ENCODE measurements at regions not wholly inside any gene's neighbourhood (a gene's known extent, or its start where the extent isn't known, plus 50 kb on each side); places are given as distances from the start of the nearest gene placed in this dataset.

GRCh38 chr2:136375017-136375901, 257.3 kb upstream of the CXCR4 start:
- no peaks in the 10 kb centered on the region for H3K36me3 ChIP-seq
- H3K4me3 ChIP-seq: no peak overlapping the region
- ATAC-seq (no peak), FAIRE-seq (no peak), DNase-seq (no peak)
- H3K27ac ChIP-seq: no peak overlapping the region
- no peaks in the 10 kb centered on the region for H3K9me3 ChIP-seq
- WGBS, 2 donors: 85 to 86% methylated on average over 5 of the region's 5 CpGs
- H3K27me3 ChIP-seq: no peaks in the 10 kb centered on the region
- H3K4me1 ChIP-seq: no peaks in the 10 kb centered on the region
- intact Hi-C loops (cut with DNase I): loop anchor here in 1 of 3 donors (10.0 kb wide), 1 partner anchor 460 kb away; no protein-coding TSS in a partner anchor
- no peak for TF ChIP-seq CTCF (IDR thresholded peaks at IDR 0.05)

- Histone ChIP-seq H3K27me3 (no peaks in the 10 kb centered on the region), H3K4me3 (no peak overlapping the region), H3K9me3 (no peaks in the 10 kb centered on the region), H3K27ac (no peak overlapping the region), H3K4me1 (no peaks in the 10 kb centered on the region), H3K36me3 (no peaks in the 10 kb centered on the region)
- ATAC-seq (no peak), FAIRE-seq (no peak), DNase-seq (no peak)
- intact Hi-C loops (cut with DNase I): loop anchor here in 1 of 3 donors (10.0 kb wide), 1 partner anchor 459 kb away; no protein-coding TSS in a partner anchor
- no peak for TF ChIP-seq CTCF (IDR thresholded peaks at IDR 0.05)
Observed at GRCh38 chr2:136373841-136374240, 255.9 kb upstream of the CXCR4 start.

GRCh38 chr2:136373029-136373428, 255.1 kb upstream of the CXCR4 start:
- no peak for FAIRE-seq
- intact Hi-C loops (cut with DNase I): loop anchor here in 1 of 3 donors (10.0 kb wide), 1 partner anchor 458 kb away; no protein-coding TSS in a partner anchor
- 20 to 53% methylated on average over 1 of the region's 1 CpG for WGBS, 2 donors
- no peak for ATAC-seq
- Histone ChIP-seq H3K36me3 (no peaks in the 10 kb centered on the region), H3K4me1 (no peaks in the 10 kb centered on the region), H3K4me3 (no peak overlapping the region), H3K27me3 (no peaks in the 10 kb centered on the region), H3K9me3 (no peaks in the 10 kb centered on the region), H3K27ac (no peak overlapping the region)
- DNase-seq: no peak
- no peak for TF ChIP-seq CTCF (IDR thresholded peaks at IDR 0.05)

GRCh38 chr2:136363900-136364299, 246.0 kb upstream of the CXCR4 start:
- no peak for TF ChIP-seq CTCF (IDR thresholded peaks at IDR 0.05)
- Histone ChIP-seq H3K4me3 (no peak overlapping the region), H3K36me3 (no peaks in the 10 kb centered on the region), H3K27ac (no peak overlapping the region), H3K9me3 (no peaks in the 10 kb centered on the region), H3K27me3 (no peaks in the 10 kb centered on the region), H3K4me1 (no peaks in the 10 kb centered on the region)
- FAIRE-seq (no peak), DNase-seq (no peak), ATAC-seq (no peak)
- intact Hi-C loops (cut with DNase I): no loop called here
- 36 to 39% methylated on average over 4 of the region's 4 CpGs for WGBS, 2 donors

- intact Hi-C loops (cut with DNase I): no loop called here
- Histone ChIP-seq H3K27me3 (no peaks in the 10 kb centered on the region), H3K36me3 (no peaks in the 10 kb centered on the region), H3K9me3 (no peaks in the 10 kb centered on the region), H3K4me1 (no peaks in the 10 kb centered on the region), H3K27ac (no peak overlapping the region), H3K4me3 (no peak overlapping the region)
- 69 to 84% methylated on average over 6 of the region's 6 CpGs for WGBS, 2 donors
- TF ChIP-seq CTCF (IDR thresholded peaks at IDR 0.05): no peak
- DNase-seq (no peak), FAIRE-seq (no peak), ATAC-seq (no peak)
Observed at GRCh38 chr2:136363470-136363869, 245.5 kb upstream of the CXCR4 start.
